Skeletal muscle tissue (tissue), 3 donors: ENCODE measurements at regions not wholly inside any gene's neighbourhood (a gene's known extent, or its start where the extent isn't known, plus 50 kb on each side); places are given as distances from the start of the nearest gene placed in this dataset.

Source experiments
- H3K27ac ChIP-seq: one replicate; pipeline ENCODE4 v1.7.0; 2013; ENCODE audit warnings: mild to moderate bottlenecking, low read depth, low read length, inconsistent platforms
- H3K27me3 ChIP-seq, 3 donors: one replicate each; pipeline ENCODE4 v1.7.0; 2013; ENCODE audit warnings: low read length in 3 of 3; ENCODE audit not compliant: control insufficient read depth in 3 of 3, insufficient read depth in 3 of 3
- H3K36me3 ChIP-seq, 3 donors: one replicate each; pipeline ENCODE4 v1.7.0; 2013; ENCODE audit warnings: low read length in 3 of 3; ENCODE audit not compliant: control insufficient read depth in 3 of 3, insufficient read depth in 3 of 3
- H3K4me1 ChIP-seq, 3 donors: one replicate each; pipeline ENCODE4 v1.7.0; 2013; ENCODE audit warnings: low read length in 3 of 3, mild to moderate bottlenecking in 3 of 3; ENCODE audit not compliant: control insufficient read depth in 3 of 3, insufficient read depth in 3 of 3
- H3K4me3 ChIP-seq, 3 donors: one replicate each; pipeline ENCODE4 v1.7.0; 2013; ENCODE audit warnings: low read length in 3 of 3
- H3K9ac ChIP-seq, 3 donors: one replicate each; pipeline ENCODE4 v1.7.0; 2013; ENCODE audit warnings: low read length in 3 of 3, mild to moderate bottlenecking in 3 of 3, moderate library complexity in 2 of 3, low read depth in 1 of 3
- H3K9me3 ChIP-seq, 3 donors: one replicate each; pipeline ENCODE4 v1.7.0; 2013; ENCODE audit warnings: low read length in 3 of 3; ENCODE audit not compliant: control insufficient read depth in 3 of 3
- donor health status: Osteomylitis.

GRCh38 chr2:142314164-142314563 is 183.3 kb upstream of the LRP1B start:
- Histone ChIP-seq H3K27me3 (no peaks in the 10 kb centered on the region), H3K9me3 (no peaks in the 10 kb centered on the region), H3K27ac (no peak overlapping the region), H3K4me1 (no peaks in the 10 kb centered on the region), H3K9ac (no peak overlapping the region), H3K4me3 (no peak overlapping the region), H3K36me3 (no peaks in the 10 kb centered on the region)

- Histone ChIP-seq H3K27ac (no peak overlapping the region), H3K36me3 (no peaks in the 10 kb centered on the region), H3K9me3 (no peaks in the 10 kb centered on the region), H3K27me3 (no peaks in the 10 kb centered on the region), H3K4me1 (no peaks in the 10 kb centered on the region), H3K4me3 (no peak overlapping the region), H3K9ac (no peak overlapping the region)
Observed at GRCh38 chr2:142310530-142310929, 179.7 kb upstream of the LRP1B start.

- Histone ChIP-seq H3K9me3 (no peaks in the 10 kb centered on the region), H3K36me3 (no peaks in the 10 kb centered on the region), H3K27ac (no peak overlapping the region), H3K4me3 (no peak overlapping the region), H3K27me3 (no peaks in the 10 kb centered on the region), H3K9ac (no peak overlapping the region), H3K4me1 (no peaks in the 10 kb centered on the region)
Observed at GRCh38 chr2:142308744-142309143, 177.9 kb upstream of the LRP1B start.

- Histone ChIP-seq H3K36me3 (no peaks in the 10 kb centered on the region), H3K27ac (no peak overlapping the region), H3K4me1 (no peaks in the 10 kb centered on the region), H3K4me3 (no peak overlapping the region), H3K9ac (no peak overlapping the region), H3K27me3 (no peaks in the 10 kb centered on the region), H3K9me3 (no peaks in the 10 kb centered on the region)
Observed at GRCh38 chr2:142307616-142308115, 176.8 kb upstream of the LRP1B start.

- Histone ChIP-seq H3K27me3 (no peaks in the 10 kb centered on the region), H3K4me3 (no peak overlapping the region), H3K27ac (no peak overlapping the region), H3K36me3 (no peaks in the 10 kb centered on the region), H3K9ac (no peak overlapping the region), H3K9me3 (no peaks in the 10 kb centered on the region), H3K4me1 (no peaks in the 10 kb centered on the region)
Observed at GRCh38 chr2:142307086-142307485, 176.3 kb upstream of the LRP1B start.

GRCh38 chr2:142306131-142306530 is 175.3 kb upstream of the LRP1B start:
- H3K4me1 ChIP-seq, result no peaks in the 10 kb centered on the region
- no peak overlapping the region for H3K9ac ChIP-seq
- H3K4me3 ChIP-seq, result no peak overlapping the region
- no peak overlapping the region for H3K27ac ChIP-seq
- H3K27me3 ChIP-seq, result no peaks in the 10 kb centered on the region
- H3K9me3 ChIP-seq, result no peaks in the 10 kb centered on the region
- no peaks in the 10 kb centered on the region for H3K36me3 ChIP-seq

- no peaks in the 10 kb centered on the region for H3K36me3 ChIP-seq
- H3K27me3 ChIP-seq, result no peaks in the 10 kb centered on the region
- H3K4me1 ChIP-seq, result no peaks in the 10 kb centered on the region
- no peak overlapping the region for H3K4me3 ChIP-seq
- H3K9me3 ChIP-seq, result no peaks in the 10 kb centered on the region
- no peak overlapping the region for H3K27ac ChIP-seq
- H3K9ac ChIP-seq, result no peak overlapping the region
Observed at GRCh38 chr2:142300517-142300916, 169.7 kb upstream of the LRP1B start.

GRCh38 chr2:142299021-142299420 is 168.2 kb upstream of the LRP1B start:
- Histone ChIP-seq H3K9me3 (no peaks in the 10 kb centered on the region), H3K27me3 (no peaks in the 10 kb centered on the region), H3K27ac (no peak overlapping the region), H3K9ac (no peak overlapping the region), H3K36me3 (no peaks in the 10 kb centered on the region), H3K4me1 (no peaks in the 10 kb centered on the region), H3K4me3 (no peak overlapping the region)

- Histone ChIP-seq H3K4me1 (no peaks in the 10 kb centered on the region), H3K9ac (no peak overlapping the region), H3K27ac (no peak overlapping the region), H3K9me3 (no peaks in the 10 kb centered on the region), H3K4me3 (no peak overlapping the region), H3K36me3 (no peaks in the 10 kb centered on the region), H3K27me3 (no peaks in the 10 kb centered on the region)
Observed at GRCh38 chr2:142294225-142294624, 163.4 kb upstream of the LRP1B start.

GRCh38 chr2:142291969-142292368 is 161.2 kb upstream of the LRP1B start:
- Histone ChIP-seq H3K9ac (no peak overlapping the region), H3K36me3 (no peaks in the 10 kb centered on the region), H3K27ac (no peak overlapping the region), H3K4me3 (no peak overlapping the region), H3K4me1 (no peaks in the 10 kb centered on the region), H3K27me3 (no peaks in the 10 kb centered on the region), H3K9me3 (no peaks in the 10 kb centered on the region)

- no peaks in the 10 kb centered on the region for H3K4me1 ChIP-seq
- no peak overlapping the region for H3K27ac ChIP-seq
- H3K27me3 ChIP-seq, result no peaks in the 10 kb centered on the region
- H3K36me3 ChIP-seq, result no peaks in the 10 kb centered on the region
- no peaks in the 10 kb centered on the region for H3K9me3 ChIP-seq
- no peak overlapping the region for H3K4me3 ChIP-seq
- H3K9ac ChIP-seq, result no peak overlapping the region
Observed at GRCh38 chr2:142290931-142291330, 160.1 kb upstream of the LRP1B start.
